GM12873 (cell line): ENCODE measurements at regions not wholly inside any gene's neighbourhood (a gene's known extent, or its start where the extent isn't known, plus 50 kb on each side); places are given as distances from the start of the nearest gene placed in this dataset.

Source experiments
- TF ChIP-seq, protein P1 (sequence below): IDR thresholded peaks from 2 replicates; pipeline ENCODE4 v1.5.1; 2012; ENCODE audit warnings: low read depth, mild to moderate bottlenecking, moderate library complexity, low read length, control low read depth; ENCODE audit not compliant: insufficient read depth; ENCODE audit errors: missing control alignments

- TF ChIP-seq, protein P1, sequence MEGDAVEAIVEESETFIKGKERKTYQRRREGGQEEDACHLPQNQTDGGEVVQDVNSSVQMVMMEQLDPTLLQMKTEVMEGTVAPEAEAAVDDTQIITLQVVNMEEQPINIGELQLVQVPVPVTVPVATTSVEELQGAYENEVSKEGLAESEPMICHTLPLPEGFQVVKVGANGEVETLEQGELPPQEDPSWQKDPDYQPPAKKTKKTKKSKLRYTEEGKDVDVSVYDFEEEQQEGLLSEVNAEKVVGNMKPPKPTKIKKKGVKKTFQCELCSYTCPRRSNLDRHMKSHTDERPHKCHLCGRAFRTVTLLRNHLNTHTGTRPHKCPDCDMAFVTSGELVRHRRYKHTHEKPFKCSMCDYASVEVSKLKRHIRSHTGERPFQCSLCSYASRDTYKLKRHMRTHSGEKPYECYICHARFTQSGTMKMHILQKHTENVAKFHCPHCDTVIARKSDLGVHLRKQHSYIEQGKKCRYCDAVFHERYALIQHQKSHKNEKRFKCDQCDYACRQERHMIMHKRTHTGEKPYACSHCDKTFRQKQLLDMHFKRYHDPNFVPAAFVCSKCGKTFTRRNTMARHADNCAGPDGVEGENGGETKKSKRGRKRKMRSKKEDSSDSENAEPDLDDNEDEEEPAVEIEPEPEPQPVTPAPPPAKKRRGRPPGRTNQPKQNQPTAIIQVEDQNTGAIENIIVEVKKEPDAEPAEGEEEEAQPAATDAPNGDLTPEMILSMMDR, result no peak
Observed at GRCh38 chr2:236956641-236957040, 129.0 kb upstream of the COPS8 start.

DNA sequence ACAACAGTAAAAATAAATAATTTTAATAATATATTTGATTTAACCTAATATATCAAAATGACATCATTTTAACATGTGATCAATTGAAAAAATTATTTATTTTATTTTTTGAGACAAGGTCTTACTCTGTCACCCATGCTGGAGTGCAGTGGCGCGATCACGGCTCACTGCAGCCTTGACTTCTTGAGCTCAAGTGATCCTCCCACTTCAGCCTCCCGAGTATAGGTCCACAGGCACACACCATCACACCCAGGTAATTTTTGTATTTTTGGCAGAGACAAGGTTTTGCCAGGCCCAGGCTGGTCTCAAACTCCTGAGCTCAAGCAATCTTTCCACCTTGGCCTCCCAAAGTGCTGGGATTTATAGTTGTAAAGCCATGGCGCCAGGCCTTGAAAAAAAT is 126.7 kb upstream of the COPS8 start:
- TF ChIP-seq, protein P1, result no peak

GRCh38 chr2:236959876-236960275 is 125.8 kb upstream of the COPS8 start:
- TF ChIP-seq, protein P1, result no peak

GRCh38 chr2:236960531-236960930 is 125.2 kb upstream of the COPS8 start:
- TF ChIP-seq, protein P1, result no peak

- TF ChIP-seq, protein P1, result no peak
Observed at GRCh38 chr2:236962816-236963215, 122.9 kb upstream of the COPS8 start.

DNA sequence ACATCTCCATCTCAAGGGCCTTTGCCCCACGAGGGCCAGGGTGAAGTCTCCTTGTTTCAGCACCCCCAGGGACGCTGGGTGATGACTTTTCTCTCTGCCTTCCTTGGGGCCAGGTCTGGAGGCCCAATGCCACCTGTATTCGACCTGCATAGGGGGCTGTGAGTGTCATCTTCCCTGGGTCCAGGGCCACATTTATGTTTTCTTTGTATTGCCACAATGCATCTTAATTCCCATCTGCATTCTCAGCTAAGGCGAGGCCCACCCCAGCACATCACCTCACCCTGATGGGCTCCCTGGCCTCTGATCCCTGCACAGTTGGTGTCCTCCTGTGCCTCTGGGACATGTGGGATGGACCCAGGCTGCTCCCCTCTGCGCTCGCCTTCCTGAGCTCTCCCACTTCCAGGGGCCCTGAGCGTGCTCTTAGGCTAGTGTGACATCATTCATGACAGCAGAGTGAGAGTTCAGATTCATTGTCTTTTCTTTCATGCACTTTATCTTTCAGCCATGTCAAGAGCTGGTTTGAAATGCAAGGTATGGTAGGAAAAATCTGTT is 122.0 kb upstream of the COPS8 start:
- TF ChIP-seq, protein P1, result no peak

GRCh38 chr2:236964291-236964690 is 121.4 kb upstream of the COPS8 start:
- TF ChIP-seq, protein P1, result no peak
